H1 (cell line): ENCODE measurements at regions not wholly inside any gene's neighbourhood (a gene's known extent, or its start where the extent isn't known, plus 50 kb on each side); places are given as distances from the start of the nearest gene placed in this dataset.

ENCODE experiments used
- CTCF ChIA-PET: fragments of 300-600 bp; sonication (Branson Sonifier 250); formaldehyde crosslinking; loops from one replicate; lab custom pipeline; 2021; ENCODE audit not compliant: partially characterized antibody; lab: Charles Lee
- POLR2A ChIA-PET: fragments of 300-600 bp; sonication (Branson Sonifier 250); formaldehyde crosslinking; loops from one replicate; lab custom pipeline; 2021; ENCODE audit warnings: inconsistent platforms; ENCODE audit not compliant: partially characterized antibody; lab: Charles Lee
- DNase-seq, 2 experiments: peaks; one replicate each; pipeline versions ENCODE4 v3.0.0 to v3.0.0-alpha.2; 2010 to 2022; ENCODE audit warnings: low spot score in 2 of 2, low read depth in 1 of 2, mixed read lengths in 1 of 2
- FAIRE-seq: peaks from 2 replicates; lab custom pipeline; 2011; peaks lifted over from hg19 to GRCh38; lab: Jason Lieb, UNC
- H2AFZ ChIP-seq: 2 replicates; pipeline ENCODE4 v1.8.1; 2012; ENCODE audit warnings: low read length, inconsistent platforms
- H2AK5ac ChIP-seq: 2 replicates; pipeline ENCODE4 v1.6.1; 2013; ENCODE audit warnings: low read depth, low read length
- H2BK120ac ChIP-seq: replicated peaks from 2 replicates; pipeline ENCODE3; 2013; ENCODE audit warnings: low read depth, low read length, inconsistent platforms
- H2BK12ac ChIP-seq: 2 replicates; pipeline ENCODE4 v1.6.1; 2013; ENCODE audit warnings: low read depth, low read length
- H2BK15ac ChIP-seq: 2 replicates; pipeline ENCODE4 v1.6.1; 2013; ENCODE audit warnings: low read length
- H2BK20ac ChIP-seq: 2 replicates; pipeline ENCODE4 v1.6.1; 2013; ENCODE audit warnings: low read length
- H2BK5ac ChIP-seq: 2 replicates; pipeline ENCODE4 v1.6.1; 2013; ENCODE audit warnings: low read depth, low read length
- H3K14ac ChIP-seq: 2 replicates; pipeline ENCODE4 v1.6.1; 2013; ENCODE audit warnings: inconsistent platforms; ENCODE audit not compliant: insufficient read length
- H3K18ac ChIP-seq: 2 replicates; pipeline ENCODE4 v1.6.1; 2013; ENCODE audit warnings: low read length; ENCODE audit errors: extremely low read depth
- H3K23ac ChIP-seq: 2 replicates; pipeline ENCODE4 v1.6.1; 2013; ENCODE audit warnings: inconsistent platforms; ENCODE audit not compliant: insufficient read length
- H3K23me2 ChIP-seq: 2 replicates; pipeline ENCODE4 v1.6.1; 2013; ENCODE audit warnings: low read depth, low read length
- H3K27ac ChIP-seq: 2 replicates; pipeline ENCODE4 v1.6.1; 2011; ENCODE audit warnings: low read depth, low read length, inconsistent platforms
- H3K27me3 ChIP-seq, 4 experiments: replicated peaks in 1 of 4; 1 replicate in 1 of 4; 2 replicates in 3 of 4; pipeline versions ENCODE4 v1.6.1 to v1.8.1; 2011 to 2013; ENCODE audit warnings: low read length in 3 of 4, mild to moderate bottlenecking in 3 of 4, inconsistent platforms in 2 of 4, mixed read lengths in 2 of 4, moderate library complexity in 1 of 4; ENCODE audit not compliant: control insufficient read depth in 3 of 4, insufficient read depth in 3 of 4; ENCODE audit errors: extremely low read depth in 1 of 4
- H3K36me3 ChIP-seq, 4 experiments: 2 replicates each; pipeline versions ENCODE4 v1.6.1 to v1.8.1; 2011 to 2013; ENCODE audit warnings: mild to moderate bottlenecking in 4 of 4, low read length in 3 of 4, moderate library complexity in 2 of 4, control low read depth in 1 of 4, inconsistent platforms in 1 of 4; ENCODE audit not compliant: insufficient read depth in 4 of 4, control insufficient read depth in 2 of 4
- H3K4ac ChIP-seq: replicated peaks from 2 replicates; pipeline ENCODE3; 2013; ENCODE audit warnings: low read length, low read depth, mixed read lengths, inconsistent platforms; ENCODE audit not compliant: insufficient read length
- H3K4me1 ChIP-seq, 4 experiments: replicated peaks in 1 of 4; 1 replicate in 1 of 4; 2 replicates in 3 of 4; pipeline versions ENCODE4 v1.6.1 to v1.8.1; 2011 to 2013; ENCODE audit warnings: low read length in 3 of 4, inconsistent platforms in 2 of 4, mixed read lengths in 1 of 4; ENCODE audit not compliant: insufficient read depth in 4 of 4, control insufficient read depth in 3 of 4
- H3K4me2 ChIP-seq, 2 experiments: 2 replicates each; pipeline versions ENCODE4 v1.6.1 to v1.8.1; 2011 to 2013; ENCODE audit warnings: low read depth in 2 of 2, low read length in 2 of 2, control low read depth in 1 of 2, inconsistent platforms in 1 of 2, mild to moderate bottlenecking in 1 of 2; ENCODE audit not compliant: insufficient read depth in 1 of 2
- H3K4me3 ChIP-seq, 4 experiments: fragments of 200-600, 300-600 bp in 1 of 4; sonication (generic), shearing (Covaris generic), sonication (Bioruptor Twin) in 1 of 4; 2 replicates each; pipeline versions ENCODE4 v1.5.1 to v1.8.1; 2011 to 2016; ENCODE audit warnings: low read length in 4 of 4, low read depth in 3 of 4, control low read depth in 2 of 4, inconsistent platforms in 2 of 4, mild to moderate bottlenecking in 2 of 4, mixed read lengths in 1 of 4, moderate library complexity in 1 of 4; ENCODE audit not compliant: insufficient read depth in 2 of 4; ENCODE audit errors: extremely low read depth in 1 of 4
- H3K56ac ChIP-seq: replicated peaks from 2 replicates; pipeline ENCODE3; 2013; ENCODE audit warnings: low read depth, mild to moderate bottlenecking, mixed read lengths, low read length, inconsistent platforms; ENCODE audit not compliant: insufficient read length
- H3K79me1 ChIP-seq: 2 replicates; pipeline ENCODE4 v1.6.1; 2013; ENCODE audit warnings: low read depth, low read length, control low read depth
- H3K79me2 ChIP-seq, 2 experiments: 2 replicates each; pipeline versions ENCODE4 v1.6.1 to v1.8.1; 2012 to 2013; ENCODE audit warnings: low read length in 2 of 2, mild to moderate bottlenecking in 2 of 2, inconsistent platforms in 1 of 2; ENCODE audit not compliant: insufficient read depth in 2 of 2, control insufficient read depth in 1 of 2
- H3K9ac ChIP-seq, 4 experiments: replicated peaks in 1 of 4; 1 replicate in 1 of 4; 2 replicates in 3 of 4; pipeline versions ENCODE4 v1.6.1 to v1.8.1; 2011 to 2013; ENCODE audit warnings: low read depth in 3 of 4, low read length in 3 of 4, control low read depth in 2 of 4, mild to moderate bottlenecking in 2 of 4, moderate library complexity in 2 of 4, inconsistent platforms in 1 of 4; ENCODE audit errors: extremely low read depth in 1 of 4
- H3K9me3 ChIP-seq, 2 experiments: 2 replicates each; pipeline versions ENCODE4 v1.6.1 to v1.8.1; 2012 to 2013; ENCODE audit warnings: mild to moderate bottlenecking in 2 of 2, moderate library complexity in 2 of 2, control low read depth in 1 of 2, inconsistent platforms in 1 of 2, low read depth in 1 of 2, low read length in 1 of 2, mixed read lengths in 1 of 2; ENCODE audit not compliant: insufficient read depth in 2 of 2
- H4K20me1 ChIP-seq, 2 experiments: replicated peaks in 1 of 2; 2 replicates each; pipeline versions ENCODE3 to v1.8.1; 2011 to 2013; ENCODE audit warnings: inconsistent platforms in 2 of 2, low read length in 2 of 2, mild to moderate bottlenecking in 1 of 2; ENCODE audit not compliant: insufficient read depth in 2 of 2, control insufficient read depth in 1 of 2
- H4K5ac ChIP-seq: 2 replicates; pipeline ENCODE4 v1.6.1; 2013; ENCODE audit warnings: low read length, low read depth, mixed read lengths, inconsistent platforms; ENCODE audit not compliant: insufficient read length
- H4K8ac ChIP-seq: 2 replicates; pipeline ENCODE4 v1.8.0; 2013; ENCODE audit warnings: mild to moderate bottlenecking, moderate library complexity, low read length, inconsistent platforms; ENCODE audit not compliant: insufficient read depth; ENCODE audit errors: extremely low read depth
- H4K91ac ChIP-seq: replicated peaks from 2 replicates; pipeline ENCODE3; 2013; ENCODE audit warnings: low read length, mixed read lengths, inconsistent platforms; ENCODE audit not compliant: insufficient read length
- ASH2L ChIP-seq: fragments of 200-600, 300-600 bp; sonication (generic); IDR thresholded peaks from one replicate; pipeline ENCODE4 v1.7.1; 2017; ENCODE audit warnings: low read length
- CBX5 ChIP-seq: fragments of 300-800, 300-1000 bp; sonication (generic); IDR thresholded peaks from 2 replicates; pipeline ENCODE4 v1.7.1; 2016; ENCODE audit warnings: antibody characterized with exemption, low read length, low read depth
- CBX8 ChIP-seq: fragments of 300-800, 300-1000 bp; sonication (generic); IDR thresholded peaks from 2 replicates; pipeline ENCODE4 v1.7.1; 2016; ENCODE audit warnings: low read depth, low read length, borderline replicate concordance
- CEBPB ChIP-seq: IDR thresholded peaks from 2 replicates; pipeline ENCODE4 v1.6.1; 2012; ENCODE audit warnings: low read depth, low read length
- CHD2 ChIP-seq: IDR thresholded peaks from 2 replicates; pipeline ENCODE4 v1.6.1; 2012; ENCODE audit warnings: low read length, improper control_type of control experiment
- CREB1 ChIP-seq: IDR thresholded peaks from 2 replicates; pipeline ENCODE4 v1.6.1; 2012; ENCODE audit warnings: inconsistent platforms
- EGR1 ChIP-seq: IDR thresholded peaks from 2 replicates; pipeline ENCODE4 v1.6.1; 2011; ENCODE audit warnings: low read depth, low read length, borderline replicate concordance
- FOSL1 ChIP-seq: IDR thresholded peaks from 2 replicates; pipeline ENCODE4 v1.6.1; 2011; ENCODE audit warnings: mild to moderate bottlenecking, low read depth, low read length, moderate library complexity; ENCODE audit not compliant: insufficient read depth
- GTF2F1 ChIP-seq: IDR thresholded peaks from 2 replicates; pipeline ENCODE4 v1.6.1; 2012; ENCODE audit warnings: low read depth, low read length, improper control_type of control experiment, borderline replicate concordance
- HDAC6 ChIP-seq: IDR thresholded peaks from one replicate; pipeline ENCODE4 v1.7.1; 2012; ENCODE audit warnings: low read depth, mild to moderate bottlenecking, inconsistent platforms, low read length, moderate library complexity
- JUND ChIP-seq: IDR thresholded peaks from 2 replicates; pipeline ENCODE4 v1.6.1; 2011; ENCODE audit warnings: mild to moderate bottlenecking, improper control_type of control experiment, low read length
- KDM1A ChIP-seq: fragments of 200-600, 300-600 bp; sonication (generic); IDR thresholded peaks from 2 replicates; pipeline ENCODE4 v1.7.1; 2016; ENCODE audit warnings: mild to moderate bottlenecking, low read length, borderline replicate concordance
- RNF2 ChIP-seq: fragments of 200-900, 300-1000 bp; sonication (generic); IDR thresholded peaks from 2 replicates; pipeline ENCODE4 v1.7.1; 2016; ENCODE audit warnings: borderline replicate concordance, low read depth, mild to moderate bottlenecking, antibody characterized with exemption, low read length; ENCODE audit not compliant: poor library complexity, severe bottlenecking; ENCODE audit errors: missing control alignments
- SIX5 ChIP-seq: IDR thresholded peaks from 2 replicates; pipeline ENCODE4 v1.6.1; 2011; ENCODE audit warnings: mild to moderate bottlenecking, low read depth, low read length
- SRF ChIP-seq: IDR thresholded peaks from 2 replicates; pipeline ENCODE4 v1.6.1; 2011; ENCODE audit warnings: mild to moderate bottlenecking, low read depth, low read length, moderate library complexity
- YY1 ChIP-seq: IDR thresholded peaks from 2 replicates; pipeline ENCODE4 v1.6.1; 2011; ENCODE audit warnings: low read depth, mild to moderate bottlenecking, low read length
- WGBS, 2 experiments: shearing (Covaris generic) in 1 of 2; methylation state at CpG; one replicate each; pipeline versions ENCODE4 v1.1.6 to v1.1.7; 2013 to 2015; ENCODE audit warnings: low lambda C conversion rate in 2 of 2, mixed read lengths in 2 of 2, inconsistent platforms in 1 of 2, low coverage in 1 of 2, missing lambda C conversion rate in 1 of 2; ENCODE audit not compliant: insufficient replicate concordance in 2 of 2, insufficient coverage in 1 of 2, insufficient read length in 1 of 2; ENCODE audit errors: extremely low coverage in 1 of 2, missing lambda C conversion rate in 1 of 2; 5-methylcytosine and 5-hydroxymethylcytosine counted together

DNA sequence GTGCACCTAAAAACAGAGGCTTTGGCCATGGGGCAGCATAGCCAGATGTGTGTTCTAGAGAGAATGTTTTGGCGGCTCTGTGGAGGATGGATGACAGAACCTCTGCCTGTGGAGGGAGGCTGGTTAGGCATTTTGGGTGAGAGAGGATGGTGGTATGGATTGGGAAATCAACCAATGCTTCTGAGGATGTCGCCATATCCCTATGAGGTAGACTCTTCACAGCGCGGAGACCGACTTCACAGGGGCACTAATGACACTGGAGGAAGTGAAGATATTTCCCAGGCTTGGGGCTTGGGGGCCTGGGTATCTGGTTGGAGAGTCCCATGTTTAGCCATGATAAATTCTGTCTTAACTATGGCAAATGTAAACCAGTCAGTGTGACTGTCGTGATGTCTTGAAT lies 140.6 kb upstream of the KLF4 start:
- Histone ChIP-seq H3K9ac (no peak overlapping the region), H2AFZ (no peak overlapping the region), H3K36me3 (no peaks in the 10 kb centered on the region), H3K4ac (no peak overlapping the region), H2BK12ac (no peak overlapping the region; the same call in 1 of the 2 replicates), H3K79me1 (no peaks in the 10 kb centered on the region), H3K4me2 (no peak overlapping the region), H2AK5ac (no peak overlapping the region), H2BK20ac (no peak overlapping the region), H3K4me1 (peaks cover 6 to 15% (median 11%) of the 10 kb centered on the region in 4 experiments), H2BK120ac (no peak overlapping the region), H3K14ac (no peak overlapping the region), H3K23me2 (no peaks in the 10 kb centered on the region), H3K79me2 (no peaks in the 10 kb centered on the region), H3K23ac (no peak overlapping the region), H3K18ac (no peak overlapping the region), H3K4me3 (no peak overlapping the region), H2BK5ac (no peak overlapping the region), H3K27ac (no peak overlapping the region), H4K5ac (no peak overlapping the region), H3K27me3 (0 out of 7 replicates have a peak, but pooled peaks cover 0 to 2% (median 0%) of the 10 kb centered on the region in 4 experiments), H3K56ac (no peak overlapping the region), H3K9me3 (no peaks in the 10 kb centered on the region), H4K8ac (no peak overlapping the region), H4K91ac (no peak overlapping the region), H2BK15ac (peak overlapping the region; percentile 61; the same call in 1 of the 2 replicates), H4K20me1 (no peaks in the 10 kb centered on the region)
- POLR2A ChIA-PET = no interaction called here
- DNase-seq = no peak
- no peak for FAIRE-seq
- 96% methylated on average over 6 of the region's 6 CpGs; no CpG with 5 or more reads in 1 of the 2 experiments for WGBS, 2 experiments
- CTCF ChIA-PET = interaction anchor here (0.9 to 1.2 kb wide), 2 partner anchors 10 to 208 kb away, joined by 3 to 5 read pairs; no protein-coding TSS in a partner anchor
- TF ChIP-seq CBX5 = no peak
- no peak for TF ChIP-seq JUND
- no peak for TF ChIP-seq CHD2
- no peak for TF ChIP-seq GTF2F1
- no peak for TF ChIP-seq CREB1
- TF ChIP-seq CEBPB = no peak
- TF ChIP-seq ASH2L = no peak
- TF ChIP-seq YY1 = no peak
- TF ChIP-seq CBX8 = no peak
- TF ChIP-seq SIX5 = no peak
- no peak for TF ChIP-seq SRF
- no peak for TF ChIP-seq RNF2
- TF ChIP-seq HDAC6 = no peak
- no peak for TF ChIP-seq EGR1
- no peak for TF ChIP-seq KDM1A
- TF ChIP-seq FOSL1 = no peak
